ENCODE measurements at regions not wholly inside any gene's neighbourhood (a gene's known extent, or its start where the extent isn't known, plus 50 kb on each side); places are given as distances from the start of the nearest gene placed in this dataset.

DNA sequence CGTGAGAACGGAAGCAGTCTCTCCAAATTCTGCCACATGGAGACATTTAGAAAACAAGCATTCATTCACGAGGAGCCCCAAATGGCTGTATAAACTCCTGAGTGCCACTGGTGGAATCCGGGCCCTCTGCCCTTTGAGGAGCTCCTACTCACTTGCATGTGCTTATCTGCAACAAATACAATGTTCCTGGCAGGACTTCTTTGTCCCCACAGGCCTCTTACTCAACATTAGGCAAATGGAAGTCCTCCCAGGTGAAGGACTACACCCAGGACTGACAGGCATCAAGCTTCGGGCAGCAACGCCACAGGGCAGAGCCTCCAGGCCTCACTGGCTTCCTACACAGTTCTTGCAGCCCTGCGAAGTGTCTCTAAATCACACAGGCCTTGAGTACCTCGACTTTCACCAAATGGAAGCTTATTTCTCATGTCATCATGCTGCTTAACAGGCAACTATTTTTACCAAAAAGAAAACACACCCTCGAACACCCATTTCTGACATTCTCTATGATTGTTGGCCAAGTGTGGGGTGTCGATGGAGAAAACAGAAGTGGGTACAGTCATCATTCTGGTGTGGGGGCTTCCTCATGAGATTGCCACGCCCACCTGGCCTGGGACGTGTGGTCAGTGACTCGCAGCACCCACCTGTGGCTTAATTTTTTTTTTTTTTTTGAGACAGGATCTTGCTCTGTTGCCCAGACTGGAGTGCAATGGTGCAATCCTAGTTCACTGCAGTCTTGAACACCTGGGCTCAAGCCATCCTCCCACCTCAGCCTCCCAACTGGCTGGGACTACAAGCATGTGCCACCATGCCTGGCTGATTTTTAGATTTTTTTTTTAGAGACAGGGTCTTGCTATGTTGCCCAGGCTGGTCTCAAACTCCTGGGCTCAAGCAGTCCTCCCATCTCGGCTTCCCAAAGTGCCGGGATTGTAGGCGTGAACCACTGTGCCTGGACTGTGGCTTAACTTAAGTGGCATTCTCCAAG, 186.8 kb upstream of the GLI2 start:
- CTCF ChIA-PET = no interaction called here
- POLR2A ChIA-PET = no interaction called here
- no peak for TF ChIP-seq CTCF (IDR thresholded peaks at IDR 0.05)
- Mint-ChIP-seq H3K9me3 (no peaks in the 10 kb centered on the region), H3K4me1 (no peaks in the 10 kb centered on the region), H3K27ac (no peak overlapping the region), H3K27me3 (peaks cover 4% of the 10 kb centered on the region), H3K4me3 (no peak overlapping the region), H3K36me3 (ENCODE audit: low read depth) (no peaks in the 10 kb centered on the region)
- no peak for ATAC-seq (ENCODE audit: low read depth)
- no peak for DNase-seq
- intact Hi-C loops (cut with micrococcal nuclease) = no loop called here

DNA sequence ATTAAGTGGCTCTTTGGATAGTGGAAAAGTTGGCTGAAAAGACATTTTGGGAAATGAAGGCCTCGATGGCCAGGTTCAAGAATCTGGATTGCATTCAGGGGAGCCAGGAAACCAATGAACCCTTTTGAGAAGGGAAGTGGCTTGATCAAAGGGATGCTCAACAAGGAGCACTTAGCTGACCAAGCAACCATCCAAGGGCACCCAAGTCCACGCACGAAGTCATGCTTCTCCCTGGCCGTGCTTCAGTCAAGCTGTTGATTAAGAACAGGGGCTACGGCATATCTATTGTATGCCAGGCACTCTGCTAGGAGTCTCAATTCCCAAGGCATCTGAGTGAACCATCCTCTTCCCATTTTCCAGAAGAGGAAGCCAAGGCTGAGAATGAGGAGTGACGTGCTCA, 185.8 kb upstream of the GLI2 start:
- H3K27ac Mint-ChIP-seq = no peak overlapping the region
- H3K9me3 Mint-ChIP-seq = no peaks in the 10 kb centered on the region
- no peak for DNase-seq
- no peak overlapping the region for H3K4me3 Mint-ChIP-seq
- POLR2A ChIA-PET = no interaction called here
- CTCF ChIA-PET = no interaction called here
- peaks cover 7% of the 10 kb centered on the region for H3K27me3 Mint-ChIP-seq
- intact Hi-C loops (cut with micrococcal nuclease) = no loop called here
- ATAC-seq (ENCODE audit: low read depth) = no peak
- H3K4me1 Mint-ChIP-seq = no peaks in the 10 kb centered on the region
- no peak for TF ChIP-seq CTCF (IDR thresholded peaks at IDR 0.05)
- no peaks in the 10 kb centered on the region for H3K36me3 Mint-ChIP-seq (ENCODE audit: low read depth)

DNA sequence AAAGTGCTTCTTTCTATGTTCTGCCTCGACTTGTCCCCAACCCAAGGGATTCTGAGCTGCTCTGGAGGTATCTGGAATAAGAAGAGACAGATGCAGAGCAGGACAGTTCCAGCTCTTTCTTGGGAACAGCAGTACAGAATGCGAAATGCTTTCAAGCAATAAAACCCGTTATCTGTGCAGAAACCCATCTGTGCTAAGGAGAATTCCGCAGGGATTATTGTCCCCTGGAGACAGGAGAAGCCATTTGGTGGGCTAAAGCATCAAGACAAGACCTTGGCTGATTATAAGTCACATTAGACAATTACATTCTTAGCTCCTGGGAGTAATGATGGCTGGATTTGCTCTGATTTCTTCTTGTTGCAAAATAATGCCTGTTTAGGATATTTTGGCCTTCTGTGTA, 185.4 kb upstream of the GLI2 start:
- ATAC-seq (ENCODE audit: low read depth) (no peak), DNase-seq (no peak)
- H3K27me3 Mint-ChIP-seq = peaks cover 7% of the 10 kb centered on the region
- TF ChIP-seq CTCF (IDR thresholded peaks at IDR 0.05) = no peak
- no peaks in the 10 kb centered on the region for H3K36me3 Mint-ChIP-seq (ENCODE audit: low read depth)
- ChIA-PET CTCF (no interaction called here), POLR2A (no interaction called here)
- H3K4me3 Mint-ChIP-seq = no peak overlapping the region
- no peaks in the 10 kb centered on the region for H3K9me3 Mint-ChIP-seq
- no peak overlapping the region for H3K27ac Mint-ChIP-seq
- intact Hi-C loops (cut with micrococcal nuclease) = no loop called here
- no peaks in the 10 kb centered on the region for H3K4me1 Mint-ChIP-seq

DNA sequence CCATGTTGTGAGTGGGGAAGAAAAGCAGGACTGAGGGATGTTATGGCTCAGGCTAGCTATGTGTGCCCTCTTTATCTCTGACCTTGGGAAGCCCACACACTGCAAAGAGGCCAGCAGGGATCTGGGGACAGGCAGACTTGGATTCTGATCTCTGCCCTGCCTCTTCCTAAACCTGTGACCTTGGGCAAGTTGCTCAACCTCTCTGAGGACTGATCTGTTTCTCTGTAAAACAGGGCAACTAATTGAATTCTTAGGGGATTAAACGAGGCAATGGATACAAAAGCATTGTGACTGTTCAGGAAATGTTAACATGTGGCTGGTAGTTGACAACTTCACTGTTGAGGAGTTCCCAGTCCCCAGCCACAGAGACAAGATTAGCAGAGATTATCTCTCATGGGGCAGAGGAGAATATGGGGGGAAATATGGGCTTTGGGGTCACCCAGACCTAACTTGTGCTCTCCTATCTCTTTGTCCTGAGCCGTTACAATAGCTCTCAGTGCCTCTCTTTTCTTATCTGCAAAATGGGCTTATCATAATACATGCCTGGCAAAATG, 184.7 kb upstream of the GLI2 start:
- H3K36me3 Mint-ChIP-seq (ENCODE audit: low read depth) = no peaks in the 10 kb centered on the region
- H3K4me1 Mint-ChIP-seq = no peaks in the 10 kb centered on the region
- H3K9me3 Mint-ChIP-seq = no peaks in the 10 kb centered on the region
- peaks cover 7% of the 10 kb centered on the region for H3K27me3 Mint-ChIP-seq
- CTCF ChIA-PET = no interaction called here
- POLR2A ChIA-PET = no interaction called here
- TF ChIP-seq CTCF (IDR thresholded peaks at IDR 0.05) = no peak
- H3K27ac Mint-ChIP-seq = no peak overlapping the region
- intact Hi-C loops (cut with micrococcal nuclease) = no loop called here
- H3K4me3 Mint-ChIP-seq = no peak overlapping the region
- ATAC-seq (ENCODE audit: low read depth) (no peak), DNase-seq (no peak)

GRCh38 chr2:120551522-120551921, 184.1 kb upstream of the GLI2 start:
- Mint-ChIP-seq H3K9me3 (no peaks in the 10 kb centered on the region), H3K27ac (no peak overlapping the region), H3K4me3 (no peak overlapping the region), H3K36me3 (ENCODE audit: low read depth) (no peaks in the 10 kb centered on the region), H3K27me3 (peaks cover 7% of the 10 kb centered on the region), H3K4me1 (no peaks in the 10 kb centered on the region)
- CTCF ChIA-PET = no interaction called here
- POLR2A ChIA-PET = no interaction called here
- intact Hi-C loops (cut with micrococcal nuclease) = no loop called here
- ATAC-seq (ENCODE audit: low read depth) (no peak), DNase-seq (no peak)
- TF ChIP-seq CTCF (IDR thresholded peaks at IDR 0.05) = no peak

Measured in activated B cell treated with CpG ODN at 0.5 μM for 24 hours (primary cell).